Left lung (tissue), 4 donors: ENCODE measurements at regions not wholly inside any gene's neighbourhood (a gene's known extent, or its start where the extent isn't known, plus 50 kb on each side); places are given as distances from the start of the nearest gene placed in this dataset.

Experiments used
- ATAC-seq: fragments of 200-7000 bp; cut with Tn5 transposase; one replicate; pipeline ENCODE4 v1.9.1; 2020; ENCODE audit warnings: moderate library complexity
- DNase-seq, 4 donors: peaks; one replicate each; pipeline ENCODE4 v3.0.0-alpha.2; 2013 to 2020
- H3K27ac ChIP-seq, 2 donors: fragments of 200-600 bp; sonication (generic) in 1 of 2; one replicate each; pipeline versions ENCODE4 v1.5.0 to v1.8.0; 2020 to 2021
- H3K27me3 ChIP-seq, 2 donors: fragments of 200-600 bp; sonication (generic) in 1 of 2; one replicate each; pipeline versions ENCODE4 v1.5.0 to v1.8.0; 2020 to 2021
- H3K36me3 ChIP-seq, 2 donors: fragments of 200-600 bp; sonication (generic) in 1 of 2; one replicate each; pipeline versions ENCODE4 v1.5.0 to v1.8.0; 2020 to 2021
- H3K4me1 ChIP-seq, 2 donors: fragments of 200-600 bp; one replicate each; pipeline ENCODE4 v1.8.0; 2021
- H3K4me3 ChIP-seq, 2 donors: fragments of 200-600 bp; sonication (generic) in 1 of 2; one replicate each; pipeline versions ENCODE4 v1.5.0 to v1.8.0; 2020 to 2021; ENCODE audit warnings: mild to moderate bottlenecking in 1 of 2
- H3K9me3 ChIP-seq, 2 donors: fragments of 200-600 bp; sonication (generic) in 1 of 2; one replicate each; pipeline versions ENCODE4 v1.5.0 to v1.8.0; 2020 to 2021
- intact Hi-C, 2 donors: fragments of 100-400 bp; cut with DNase I; formaldehyde crosslinking; loops; one replicate each; pipeline versions ENCODE4 v1.11.2 to v1.14.2; 2022
- TF ChIP-seq, protein P1 (sequence below), 2 donors: fragments of 200-600 bp; sonication (generic) in 1 of 2; IDR thresholded peaks; one replicate each; pipeline versions ENCODE4 v1.5.0 to v1.8.0; 2021; ENCODE audit warnings: antibody characterized with exemption in 2 of 2
- donor health status: DM: no; HTN: yes; CAD: no.
- donor health status: DM: no; HTN: no; CAD: no.

DNA sequence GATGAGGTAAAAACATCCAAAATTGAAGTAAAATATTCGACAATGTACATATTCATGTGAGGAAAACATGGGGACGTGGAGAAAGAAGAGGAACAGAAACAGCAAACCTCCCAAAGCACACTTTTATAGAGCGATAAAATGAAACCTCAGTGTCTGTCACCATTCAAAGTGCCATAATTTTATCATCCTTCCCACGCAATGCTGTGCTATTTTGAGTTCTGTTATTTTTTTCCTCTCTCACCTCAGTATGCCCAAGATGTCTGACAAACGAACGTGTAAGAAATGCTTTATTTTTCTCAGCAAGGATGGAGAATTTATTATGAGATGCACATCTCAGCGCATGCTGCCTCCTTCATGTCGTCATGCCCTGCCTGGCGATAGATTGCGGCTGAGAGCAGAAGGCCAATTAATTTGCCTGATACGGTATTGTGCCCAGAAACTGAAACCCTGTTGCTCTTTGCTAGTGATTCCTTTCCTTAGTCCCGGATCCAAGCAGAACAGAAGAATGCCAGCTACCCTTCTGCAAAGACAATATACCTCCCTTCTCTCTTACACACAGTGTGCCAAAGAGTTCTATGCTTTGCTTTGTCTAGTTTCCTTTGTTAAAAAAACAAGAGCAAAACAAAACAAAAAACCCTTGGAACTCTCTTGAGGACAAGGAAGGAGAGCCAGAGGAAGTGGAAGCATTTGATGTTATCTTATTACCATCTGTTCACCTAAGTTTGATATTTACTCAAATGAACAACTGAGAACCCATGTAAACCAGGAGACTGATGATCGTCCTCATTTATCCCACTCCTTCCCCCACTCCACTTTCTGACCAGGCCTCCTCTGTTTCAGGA is 192.4 kb downstream of the SEMA6A start:
- H3K27ac ChIP-seq: peak overlapping the region in 1 of 2 donors; percentile 10
- no peak for ATAC-seq
- no peak for DNase-seq

DNA sequence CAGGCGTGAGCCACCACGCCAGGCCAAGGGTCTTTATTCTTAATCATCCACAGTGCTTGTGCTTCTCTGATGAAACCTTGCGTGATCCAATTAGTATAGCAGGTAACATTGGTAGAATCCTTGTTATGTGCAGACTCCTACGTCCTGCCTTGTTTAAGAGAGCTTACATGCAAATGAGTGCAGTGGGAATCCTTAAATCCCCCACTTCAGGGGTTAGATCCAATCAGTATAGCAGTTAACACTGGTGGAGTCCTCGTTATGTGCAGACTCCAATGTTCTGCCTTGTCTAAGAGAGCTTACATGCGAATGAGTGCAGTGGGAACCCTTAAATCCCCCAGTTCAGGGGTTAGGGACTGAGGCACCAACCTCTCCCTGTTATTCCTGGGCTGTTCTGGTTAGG is 193.4 kb downstream of the SEMA6A start:
- Histone ChIP-seq H3K4me1 (no peaks in the 10 kb centered on the region), H3K4me3 (no peak overlapping the region), H3K27ac (no peak overlapping the region), H3K36me3 (no peaks in the 10 kb centered on the region), H3K9me3 (no peaks in the 10 kb centered on the region), H3K27me3 (no peaks in the 10 kb centered on the region)
- TF ChIP-seq, protein P1, sequence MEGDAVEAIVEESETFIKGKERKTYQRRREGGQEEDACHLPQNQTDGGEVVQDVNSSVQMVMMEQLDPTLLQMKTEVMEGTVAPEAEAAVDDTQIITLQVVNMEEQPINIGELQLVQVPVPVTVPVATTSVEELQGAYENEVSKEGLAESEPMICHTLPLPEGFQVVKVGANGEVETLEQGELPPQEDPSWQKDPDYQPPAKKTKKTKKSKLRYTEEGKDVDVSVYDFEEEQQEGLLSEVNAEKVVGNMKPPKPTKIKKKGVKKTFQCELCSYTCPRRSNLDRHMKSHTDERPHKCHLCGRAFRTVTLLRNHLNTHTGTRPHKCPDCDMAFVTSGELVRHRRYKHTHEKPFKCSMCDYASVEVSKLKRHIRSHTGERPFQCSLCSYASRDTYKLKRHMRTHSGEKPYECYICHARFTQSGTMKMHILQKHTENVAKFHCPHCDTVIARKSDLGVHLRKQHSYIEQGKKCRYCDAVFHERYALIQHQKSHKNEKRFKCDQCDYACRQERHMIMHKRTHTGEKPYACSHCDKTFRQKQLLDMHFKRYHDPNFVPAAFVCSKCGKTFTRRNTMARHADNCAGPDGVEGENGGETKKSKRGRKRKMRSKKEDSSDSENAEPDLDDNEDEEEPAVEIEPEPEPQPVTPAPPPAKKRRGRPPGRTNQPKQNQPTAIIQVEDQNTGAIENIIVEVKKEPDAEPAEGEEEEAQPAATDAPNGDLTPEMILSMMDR (IDR thresholded peaks at IDR 0.05): no peak
- intact Hi-C loops: no loop called here
- DNase-seq: no peak
- ATAC-seq: no peak

More for the DNA sequence above, 192.4 kb downstream of the SEMA6A start:
- Histone ChIP-seq H3K9me3 (no peaks in the 10 kb centered on the region), H3K4me1 (no peaks in the 10 kb centered on the region), H3K36me3 (no peaks in the 10 kb centered on the region), H3K4me3 (no peak overlapping the region), H3K27me3 (no peaks in the 10 kb centered on the region)
- intact Hi-C loops: no loop called here
- TF ChIP-seq, protein P1 (IDR thresholded peaks at IDR 0.05): no peak

DNA sequence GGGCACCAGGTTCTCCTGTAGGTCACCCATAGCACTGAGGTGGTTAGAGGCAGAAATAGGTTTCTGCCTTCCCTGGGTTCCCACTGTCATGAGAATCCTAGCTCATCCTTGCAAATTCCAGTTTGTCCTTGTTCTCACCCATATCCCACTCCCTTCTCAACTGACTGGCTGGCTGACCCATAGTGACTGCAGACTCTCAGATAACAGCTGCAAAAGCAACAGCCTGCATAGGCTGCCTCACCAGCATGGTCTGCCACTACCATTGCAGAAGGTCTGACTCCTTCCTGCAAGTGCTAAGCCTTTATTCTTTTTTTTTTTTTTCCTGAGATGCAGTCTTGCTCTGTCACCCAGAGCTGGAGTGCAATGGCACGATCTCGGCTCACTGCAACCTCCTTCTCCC is 194.0 kb downstream of the SEMA6A start:
- Histone ChIP-seq H3K27me3 (no peaks in the 10 kb centered on the region), H3K27ac (no peak overlapping the region), H3K9me3 (no peaks in the 10 kb centered on the region), H3K36me3 (no peaks in the 10 kb centered on the region), H3K4me3 (no peak overlapping the region), H3K4me1 (no peaks in the 10 kb centered on the region)
- TF ChIP-seq, protein P1 (IDR thresholded peaks at IDR 0.05): no peak
- no peak for DNase-seq
- no peak for ATAC-seq
- intact Hi-C loops: no loop called here

DNA sequence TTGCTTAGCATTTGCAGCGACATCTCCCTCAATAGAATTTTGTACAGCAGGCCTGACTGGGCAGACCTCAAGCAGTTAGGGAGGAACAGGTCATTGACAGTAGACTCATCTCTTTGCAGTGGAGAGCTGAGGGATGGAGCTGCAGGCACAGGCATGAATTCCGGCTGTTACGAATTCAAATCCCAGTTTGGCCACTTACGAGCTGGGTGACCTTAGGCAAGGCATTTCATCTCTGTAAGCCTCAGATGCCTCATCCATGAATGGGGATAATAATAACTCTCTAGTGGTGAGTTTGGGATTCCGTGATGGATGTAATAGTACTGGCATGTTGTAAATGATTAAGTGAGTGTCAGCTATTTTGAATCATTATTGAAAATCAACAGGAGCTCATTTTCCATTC is 195.3 kb downstream of the SEMA6A start:
- H3K4me3 ChIP-seq: no peak overlapping the region
- H3K27ac ChIP-seq: no peak overlapping the region
- TF ChIP-seq, protein P1 (IDR thresholded peaks at IDR 0.05): no peak
- no peaks in the 10 kb centered on the region for H3K36me3 ChIP-seq
- no peaks in the 10 kb centered on the region for H3K27me3 ChIP-seq
- DNase-seq: no peak
- H3K9me3 ChIP-seq: no peaks in the 10 kb centered on the region
- intact Hi-C loops: no loop called here
- ATAC-seq: no peak
- no peaks in the 10 kb centered on the region for H3K4me1 ChIP-seq

DNA sequence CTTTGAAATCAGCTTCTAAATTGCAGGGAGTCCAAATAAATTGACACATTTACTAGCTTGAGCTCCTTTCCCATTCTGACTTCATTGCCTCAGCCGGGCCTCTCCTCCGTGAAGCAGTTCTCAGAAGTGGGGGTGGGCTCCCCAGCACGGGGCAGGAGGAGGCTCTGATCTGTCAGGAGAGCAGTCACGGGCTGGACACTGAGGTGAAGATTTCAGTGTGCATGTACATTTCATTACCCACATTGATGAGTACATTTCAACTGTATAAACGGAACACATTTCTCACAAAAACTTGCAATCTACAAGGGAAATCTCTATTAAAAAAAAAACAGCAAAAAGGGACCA is 195.9 kb downstream of the SEMA6A start:
- no peaks in the 10 kb centered on the region for H3K9me3 ChIP-seq
- TF ChIP-seq, protein P1 (IDR thresholded peaks at IDR 0.05): no peak
- intact Hi-C loops: no loop called here
- ATAC-seq (no peak), DNase-seq (no peak)
- H3K36me3 ChIP-seq: no peaks in the 10 kb centered on the region
- H3K4me3 ChIP-seq: no peak overlapping the region
- no peak overlapping the region for H3K27ac ChIP-seq
- H3K4me1 ChIP-seq: no peaks in the 10 kb centered on the region
- H3K27me3 ChIP-seq: no peaks in the 10 kb centered on the region
